K562 (cell line): ENCODE measurements at regions not wholly inside any gene's neighbourhood (a gene's known extent, or its start where the extent isn't known, plus 50 kb on each side); places are given as distances from the start of the nearest gene placed in this dataset.

ENCODE experiments used
- ATAC-seq: fragments of 200-7000 bp; cut with Tn5 transposase; 3 replicates; pipeline ENCODE4 v1.9.1; 2020; ENCODE audit warnings: moderate library complexity
- BruUV-seq: library from RNA; stranded (reverse); fragments of 400-500 nt; replicated peaks from 2 replicates; lab custom pipeline; 2021; lab: Mats Ljungman, UMichigan
- CTCF ChIA-PET: fragments of 300-600 bp; formaldehyde crosslinking; extraction: SDS; loops from one replicate; lab custom pipeline; 2021; ENCODE audit warnings: low intra/inter-chr PET ratio; lab: Yijun Ruan, JAX
- POLR2A ChIA-PET: fragments of 300-600, 350-650 bp; sonication (Branson Sonifier 250); formaldehyde crosslinking; extraction: SDS; loops from one replicate; lab custom pipeline; 2021; ENCODE audit warnings: antibody characterized with exemption, inconsistent platforms; lab: Yijun Ruan, JAX
- DNase-seq, 4 experiments: peaks; one replicate each; pipeline versions ENCODE4 v3.0.0 to v3.0.0-alpha.2; 2011 to 2018; ENCODE audit warnings: low spot score in 3 of 4, mixed read lengths in 3 of 4; ENCODE audit errors: extremely low read depth in 1 of 4
- FAIRE-seq: peaks from 2 replicates; lab custom pipeline; 2011; peaks lifted over from hg19 to GRCh38; lab: Jason Lieb, UNC
- H2AFZ ChIP-seq: 2 replicates; pipeline ENCODE4 v1.6.0; 2011; ENCODE audit warnings: low read depth, low read length, control low read depth, inconsistent platforms
- H3K27ac ChIP-seq: fragments of 200-600 bp; 3 replicates; pipeline ENCODE4 v1.8.0; 2011; ENCODE audit warnings: low read depth, mild to moderate bottlenecking, control low read depth, inconsistent platforms, low read length, moderate library complexity, mixed read lengths; ENCODE audit errors: extremely low read depth
- H3K27me3 ChIP-seq, 2 experiments: fragments of 300-600 bp in 1 of 2; 2 replicates in 1 of 2; 3 replicates in 1 of 2; pipeline versions ENCODE4 v1.6.0 to v1.8.0; 2011; ENCODE audit warnings: inconsistent platforms in 2 of 2, low read length in 2 of 2, mild to moderate bottlenecking in 1 of 2, mixed read lengths in 1 of 2, moderate library complexity in 1 of 2; ENCODE audit not compliant: control insufficient read depth in 2 of 2, insufficient read depth in 2 of 2
- H3K36me3 ChIP-seq: fragments of 300-600 bp; 3 replicates; pipeline ENCODE4 v1.8.0; 2011; ENCODE audit warnings: mild to moderate bottlenecking, low read length, inconsistent platforms; ENCODE audit not compliant: control insufficient read depth, insufficient read depth
- H3K4me1 ChIP-seq, 2 experiments: fragments of 200-600 bp in 1 of 2; replicated peaks in 1 of 2; 2 replicates in 1 of 2; 3 replicates in 1 of 2; pipeline versions ENCODE4 v1.5.1 to v1.8.0; 2011; ENCODE audit warnings: inconsistent platforms in 2 of 2, low read length in 2 of 2, mild to moderate bottlenecking in 1 of 2, mixed read lengths in 1 of 2, moderate library complexity in 1 of 2; ENCODE audit not compliant: control insufficient read depth in 2 of 2, insufficient read depth in 2 of 2
- H3K4me2 ChIP-seq: 2 replicates; pipeline ENCODE4 v1.6.1; 2011; ENCODE audit warnings: low read length, control low read depth, inconsistent platforms, mixed read lengths; ENCODE audit not compliant: insufficient read depth
- H3K4me3 ChIP-seq: fragments of 200-600 bp; sonication (generic), shearing (Covaris generic); 2 replicates; pipeline ENCODE4 v1.5.1; 2016; ENCODE audit warnings: control low read depth, inconsistent platforms
- H3K79me2 ChIP-seq: fragments of 200-600 bp; 3 replicates; pipeline ENCODE4 v1.8.0; 2011; ENCODE audit warnings: low read length, inconsistent platforms; ENCODE audit not compliant: control insufficient read depth, insufficient read depth
- H3K9ac ChIP-seq, 2 experiments: 2 replicates each; pipeline versions ENCODE4 v1.6.0 to v1.6.1; 2011; ENCODE audit warnings: low read depth in 2 of 2, low read length in 2 of 2, control low read depth in 1 of 2, inconsistent platforms in 1 of 2, mild to moderate bottlenecking in 1 of 2, mixed read lengths in 1 of 2; ENCODE audit not compliant: insufficient read depth in 1 of 2
- H3K9me1 ChIP-seq: one replicate; pipeline ENCODE4 v1.6.0; 2011; ENCODE audit warnings: inconsistent platforms, mild to moderate bottlenecking, low read length, moderate library complexity; ENCODE audit not compliant: control insufficient read depth, insufficient read depth
- H3K9me3 ChIP-seq: replicated peaks from 2 replicates; pipeline ENCODE4 v1.5.1; 2011; ENCODE audit warnings: low read depth, low read length, inconsistent platforms; ENCODE audit not compliant: control insufficient read depth, insufficient read depth
- H4K20me1 ChIP-seq: replicated peaks from 2 replicates; pipeline ENCODE4 v1.6.1; 2011; ENCODE audit warnings: low read length, inconsistent platforms, mixed read lengths; ENCODE audit not compliant: control insufficient read depth, insufficient read depth
- PRMT5 ChIP-seq: sonication (generic); formaldehyde crosslinking; IDR thresholded peaks from 2 replicates; pipeline ENCODE4 v1.5.0; 2020; ENCODE audit warnings: missing genetic modification reagents
- RAD21 ChIP-seq, 2 experiments: fragments of 250-450 bp in 1 of 2; fragments of 450-650 bp in 1 of 2; sonication (Bioruptor Pico) in 1 of 2; formaldehyde crosslinking in 1 of 2; IDR thresholded peaks in 1 of 2; conservative IDR thresholded peaks in 1 of 2; 2 replicates each; pipeline versions ENCODE4 v1.4.0 to v1.8.0; 2020 to 2022; ENCODE audit warnings: mild to moderate bottlenecking in 2 of 2, moderate library complexity in 1 of 2
- USF1 ChIP-seq: sonication (generic); formaldehyde crosslinking; IDR thresholded peaks from 2 replicates; pipeline ENCODE4 v1.9.0; 2022; ENCODE audit warnings: mild to moderate bottlenecking, missing genetic modification reagents
- WGBS: fragments of 100-300 bp; shearing (Covaris generic); methylation state at CpG from one replicate; pipeline ENCODE4 v1.1.6; 2016; ENCODE audit warnings: low coverage, mixed read lengths; ENCODE audit not compliant: insufficient coverage; ENCODE audit errors: missing lambda C conversion rate; 5-methylcytosine and 5-hydroxymethylcytosine counted together
- in situ Hi-C: fragments of 300-500 bp; cut with MboI; formaldehyde crosslinking; loops from 4 replicates; pipeline ENCODE4 v1.15.0; 2018; ENCODE audit warnings: inconsistent platforms, mixed read lengths
- intact Hi-C: fragments of 100-400 bp; cut with micrococcal nuclease; formaldehyde crosslinking; loops from 2 replicates; pipeline ENCODE4 v1.14.2; 2022

DNA sequence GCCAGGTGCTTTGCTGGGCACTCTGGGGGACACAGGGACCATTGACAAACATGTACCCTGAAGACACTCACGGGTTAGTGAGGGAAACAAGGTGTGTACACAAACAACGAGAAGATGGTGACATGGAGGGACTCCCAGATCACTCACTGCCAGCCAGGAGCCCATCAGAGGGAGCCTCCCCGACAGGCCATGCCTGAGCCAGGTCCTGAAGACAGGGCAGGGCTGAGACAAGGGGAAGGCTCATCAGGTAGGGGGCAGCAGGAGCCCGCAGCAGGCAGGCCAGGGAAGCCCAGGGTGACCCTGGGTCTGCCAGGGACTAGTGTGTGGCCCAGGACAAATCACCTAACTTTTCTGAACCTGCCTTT is 127.9 kb downstream of the BUD13 start:
- Histone ChIP-seq H3K4me1 (no peaks in the 10 kb centered on the region), H3K4me3 (no peak overlapping the region), H2AFZ (no peak overlapping the region), H4K20me1 (peaks cover 10% of the 10 kb centered on the region; the same call in 1 of the 2 replicates), H3K79me2 (no peaks in the 10 kb centered on the region), H3K9ac (no peak overlapping the region), H3K36me3 (no peaks in the 10 kb centered on the region), H3K27ac (no peak overlapping the region), H3K9me1 (no peaks in the 10 kb centered on the region), H3K27me3 (peaks cover 0 to 10% of the 10 kb centered on the region in 2 experiments; a peak in 1 of 5 replicates), H3K4me2 (no peak overlapping the region)
- in situ Hi-C loops (no loop called here), intact Hi-C loops (loop anchor here (5.0 to 10.0 kb wide), 3 partner anchors 47 to 290 kb away; no protein-coding TSS in a partner anchor)
- ChIA-PET POLR2A (no interaction called here), CTCF (no interaction called here)
- DNase-seq (no peak), ATAC-seq (peak; percentile 36; the same call in 2 of the 3 replicates), FAIRE-seq (no peak)
- BruUV-seq: no TSS peak
- 0% methylated on average over 4 of the region's 4 CpGs for WGBS
- TF ChIP-seq RAD21 (CRISPR knock-in tag; conservative IDR thresholded peaks at IDR 0.05 in 1 of 2, IDR thresholded peaks at IDR 0.05 in 1 of 2): peak in 1 of 2 experiments; percentile 18; a peak in 1 of 4 replicates
- TF ChIP-seq PRMT5: no peak
- no peak for TF ChIP-seq USF1 (CRISPR knock-in tag)
- TF ChIP-seq, all 486 proteins: peak for 1
- H3K9me3 ChIP-seq: no peaks in the 10 kb centered on the region
